ENCODE measurements at regions not wholly inside any gene's neighbourhood (a gene's known extent, or its start where the extent isn't known, plus 50 kb on each side); places are given as distances from the start of the nearest gene placed in this dataset.

GRCh38 chr2:59787095-59787494 is 766.4 kb downstream of the BCL11A start:
- H3K27ac Mint-ChIP-seq: no peak overlapping the region
- TF ChIP-seq, protein P1, sequence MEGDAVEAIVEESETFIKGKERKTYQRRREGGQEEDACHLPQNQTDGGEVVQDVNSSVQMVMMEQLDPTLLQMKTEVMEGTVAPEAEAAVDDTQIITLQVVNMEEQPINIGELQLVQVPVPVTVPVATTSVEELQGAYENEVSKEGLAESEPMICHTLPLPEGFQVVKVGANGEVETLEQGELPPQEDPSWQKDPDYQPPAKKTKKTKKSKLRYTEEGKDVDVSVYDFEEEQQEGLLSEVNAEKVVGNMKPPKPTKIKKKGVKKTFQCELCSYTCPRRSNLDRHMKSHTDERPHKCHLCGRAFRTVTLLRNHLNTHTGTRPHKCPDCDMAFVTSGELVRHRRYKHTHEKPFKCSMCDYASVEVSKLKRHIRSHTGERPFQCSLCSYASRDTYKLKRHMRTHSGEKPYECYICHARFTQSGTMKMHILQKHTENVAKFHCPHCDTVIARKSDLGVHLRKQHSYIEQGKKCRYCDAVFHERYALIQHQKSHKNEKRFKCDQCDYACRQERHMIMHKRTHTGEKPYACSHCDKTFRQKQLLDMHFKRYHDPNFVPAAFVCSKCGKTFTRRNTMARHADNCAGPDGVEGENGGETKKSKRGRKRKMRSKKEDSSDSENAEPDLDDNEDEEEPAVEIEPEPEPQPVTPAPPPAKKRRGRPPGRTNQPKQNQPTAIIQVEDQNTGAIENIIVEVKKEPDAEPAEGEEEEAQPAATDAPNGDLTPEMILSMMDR (IDR thresholded peaks at IDR 0.05): no peak
- peaks cover 34% of the 10 kb centered on the region for H3K9me3 Mint-ChIP-seq

DNA sequence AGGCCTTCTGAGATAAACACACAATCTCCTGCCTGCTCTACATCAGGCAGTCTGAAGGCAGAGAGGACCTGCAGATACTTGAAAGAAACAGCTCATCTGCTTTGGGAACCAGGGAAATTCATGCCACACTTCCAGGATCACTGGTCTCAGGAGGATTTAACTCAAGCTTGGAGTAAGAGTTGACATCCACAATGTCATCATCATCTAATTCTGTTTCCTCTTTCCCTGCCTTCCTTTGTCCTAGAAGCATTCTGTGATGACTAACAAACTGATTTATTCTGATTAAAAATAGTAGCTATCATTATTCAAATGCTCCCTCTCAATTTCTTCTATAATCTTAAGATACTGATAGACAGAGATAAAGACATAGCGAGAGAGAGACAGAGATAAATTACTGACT is 766.8 kb downstream of the BCL11A start:
- Mint-ChIP-seq H3K36me3 (ENCODE audit: low read depth) (no peaks in the 10 kb centered on the region), H3K4me3 (no peak overlapping the region), H3K4me1 (ENCODE audit: low read depth) (no peaks in the 10 kb centered on the region), H3K27ac (no peak overlapping the region), H3K27me3 (ENCODE audit: insufficient read depth) (no peaks in the 10 kb centered on the region; the same call in 1 of the 2 replicates), H3K9me3 (peaks cover 35% of the 10 kb centered on the region)
- TF ChIP-seq, protein P1 (IDR thresholded peaks at IDR 0.05): no peak
- no peak for DNase-seq

More at GRCh38 chr2:59787095-59787494, 766.4 kb downstream of the BCL11A start:
- no peak overlapping the region for H3K4me3 Mint-ChIP-seq
- DNase-seq: no peak
- H3K27me3 Mint-ChIP-seq (ENCODE audit: insufficient read depth): no peaks in the 10 kb centered on the region; the same call in 1 of the 2 replicates
- no peaks in the 10 kb centered on the region for H3K4me1 Mint-ChIP-seq (ENCODE audit: low read depth)
- no peaks in the 10 kb centered on the region for H3K36me3 Mint-ChIP-seq (ENCODE audit: low read depth)

GRCh38 chr2:59779571-59779970 is 773.9 kb downstream of the BCL11A start:
- Mint-ChIP-seq H3K9me3 (peaks cover 31% of the 10 kb centered on the region), H3K4me1 (ENCODE audit: low read depth) (no peaks in the 10 kb centered on the region), H3K27ac (no peak overlapping the region), H3K27me3 (ENCODE audit: insufficient read depth) (no peaks in the 10 kb centered on the region), H3K36me3 (ENCODE audit: low read depth) (no peaks in the 10 kb centered on the region), H3K4me3 (no peak overlapping the region)
- TF ChIP-seq, protein P1 (IDR thresholded peaks at IDR 0.05): no peak
- DNase-seq: no peak

DNA sequence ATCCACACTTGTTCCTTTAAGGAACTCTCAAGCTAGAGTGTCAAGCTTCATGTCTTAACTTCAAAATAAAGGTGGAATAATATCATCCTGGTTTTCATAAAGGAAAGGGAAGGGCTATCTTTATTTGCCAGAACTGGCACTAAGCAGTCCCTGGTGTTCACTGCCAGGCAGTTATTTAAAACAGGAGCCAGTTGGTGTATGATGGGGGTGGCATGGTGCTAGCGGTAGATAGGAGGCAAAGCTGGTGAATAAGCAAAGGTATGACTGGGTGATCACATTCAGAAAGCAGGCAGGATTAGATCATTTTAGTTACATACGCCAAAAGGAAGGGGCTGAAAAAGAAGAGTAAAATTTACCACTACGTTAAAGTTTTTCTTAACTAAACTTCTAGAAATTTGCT is 776.3 kb downstream of the BCL11A start:
- Mint-ChIP-seq H3K27ac (no peak overlapping the region), H3K4me3 (no peak overlapping the region), H3K9me3 (peaks cover 29% of the 10 kb centered on the region), H3K36me3 (ENCODE audit: low read depth) (no peaks in the 10 kb centered on the region), H3K4me1 (ENCODE audit: low read depth) (no peaks in the 10 kb centered on the region), H3K27me3 (ENCODE audit: insufficient read depth) (no peaks in the 10 kb centered on the region)
- TF ChIP-seq, protein P1 (IDR thresholded peaks at IDR 0.05): no peak
- DNase-seq: no peak

- H3K36me3 Mint-ChIP-seq (ENCODE audit: low read depth): no peaks in the 10 kb centered on the region
- no peaks in the 10 kb centered on the region for H3K4me1 Mint-ChIP-seq (ENCODE audit: low read depth)
- DNase-seq: no peak
- peaks cover 26% of the 10 kb centered on the region for H3K9me3 Mint-ChIP-seq
- H3K27ac Mint-ChIP-seq: no peak overlapping the region
- TF ChIP-seq, protein P1 (IDR thresholded peaks at IDR 0.05): no peak
- no peak overlapping the region for H3K4me3 Mint-ChIP-seq
- H3K27me3 Mint-ChIP-seq (ENCODE audit: insufficient read depth): no peaks in the 10 kb centered on the region
Observed at GRCh38 chr2:59776726-59777008, 776.8 kb downstream of the BCL11A start.

DNA sequence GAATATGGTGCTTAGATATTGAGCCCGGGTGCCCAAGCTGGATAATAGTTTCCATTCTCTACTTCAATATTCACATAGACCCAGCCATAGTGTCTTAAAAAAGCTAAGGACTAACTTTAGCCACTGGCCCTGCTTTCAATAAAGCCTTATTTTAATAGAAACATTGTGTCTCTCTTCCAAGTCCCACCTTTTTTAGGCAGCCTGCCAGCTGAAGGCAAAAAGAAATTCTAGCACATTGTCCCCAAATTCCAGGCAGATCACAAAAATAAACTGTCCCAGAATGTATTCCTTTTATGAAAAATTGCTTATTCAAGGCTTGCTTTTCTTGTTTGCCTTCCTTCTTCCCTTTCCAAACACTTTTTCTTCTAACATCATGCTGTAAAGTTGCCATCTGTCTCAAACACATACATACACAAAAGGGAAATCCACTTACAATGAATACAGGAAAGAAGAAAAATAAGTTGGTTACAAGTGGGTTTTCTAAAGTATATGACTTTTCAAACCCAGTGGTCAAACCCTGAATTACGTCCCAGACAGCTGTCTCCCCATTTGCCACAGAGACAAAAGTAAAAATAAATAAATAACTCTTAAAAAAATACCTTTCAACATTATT is 778.5 kb downstream of the BCL11A start:
- Mint-ChIP-seq H3K9me3 (peaks cover 28% of the 10 kb centered on the region), H3K4me3 (no peak overlapping the region), H3K27me3 (ENCODE audit: insufficient read depth) (no peaks in the 10 kb centered on the region), H3K27ac (no peak overlapping the region), H3K36me3 (ENCODE audit: low read depth) (no peaks in the 10 kb centered on the region), H3K4me1 (ENCODE audit: low read depth) (no peaks in the 10 kb centered on the region)
- TF ChIP-seq, protein P1 (IDR thresholded peaks at IDR 0.05): no peak
- DNase-seq: no peak

Data from HFFc6 (cell line).